IPS DF 19.7 (cell line): ENCODE measurements at regions not wholly inside any gene's neighbourhood (a gene's known extent, or its start where the extent isn't known, plus 50 kb on each side); places are given as distances from the start of the nearest gene placed in this dataset.
A peak's percentile ranks its signal among the peaks of the same experiment; 100 is the strongest.
"Not testable (repeated sequence)": the region's sequence is repeated elsewhere in the genome, so short reads cannot be mapped to it uniquely, and the experiment has no call there.

ENCODE experiments used
- DNase-seq: peaks from one replicate; pipeline ENCODE4 v3.0.0-alpha.2; 2013; ENCODE audit warnings: low read depth, low spot score

DNA sequence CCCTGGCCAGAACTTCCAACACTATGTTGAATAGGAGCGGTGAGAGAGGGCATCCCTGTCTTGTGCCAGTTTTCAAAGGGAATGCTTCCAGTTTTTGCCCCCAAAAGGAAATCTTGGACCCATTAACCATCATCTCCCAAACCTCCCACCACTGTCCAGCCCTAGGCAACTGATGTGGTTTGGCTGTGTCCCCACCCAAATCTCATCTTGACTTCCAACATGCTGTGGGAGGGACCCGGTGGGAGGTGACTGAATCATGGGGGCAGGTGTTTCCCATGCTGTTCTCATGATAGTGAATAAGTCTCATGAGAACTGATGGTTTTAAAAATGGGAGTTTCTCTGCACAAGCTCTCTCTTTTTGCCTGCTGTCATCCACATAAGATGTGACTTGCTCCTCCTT is 119.1 kb upstream of the RMDN2 start:
- DNase-seq: not testable (repeated sequence)

DNA sequence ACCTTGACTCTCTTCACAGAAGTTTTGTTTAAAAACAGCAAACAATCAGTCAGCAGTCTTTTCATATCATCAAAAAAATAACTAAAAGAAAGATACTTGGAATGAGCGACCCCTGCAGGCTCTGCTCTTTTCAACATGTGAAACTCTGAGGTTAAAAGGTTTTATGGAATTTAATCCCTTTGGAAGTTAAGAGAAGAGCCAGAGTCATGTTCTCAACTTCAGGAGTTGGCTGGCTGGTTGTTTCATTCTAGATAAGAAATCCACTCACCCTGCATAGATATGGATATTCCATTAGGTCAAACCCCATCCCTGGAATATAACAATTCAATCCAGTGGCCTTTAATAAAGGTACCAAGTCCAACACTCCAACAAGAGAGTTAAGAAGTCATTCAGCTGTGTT is 115.6 kb upstream of the RMDN2 start:
- no peak for DNase-seq

DNA sequence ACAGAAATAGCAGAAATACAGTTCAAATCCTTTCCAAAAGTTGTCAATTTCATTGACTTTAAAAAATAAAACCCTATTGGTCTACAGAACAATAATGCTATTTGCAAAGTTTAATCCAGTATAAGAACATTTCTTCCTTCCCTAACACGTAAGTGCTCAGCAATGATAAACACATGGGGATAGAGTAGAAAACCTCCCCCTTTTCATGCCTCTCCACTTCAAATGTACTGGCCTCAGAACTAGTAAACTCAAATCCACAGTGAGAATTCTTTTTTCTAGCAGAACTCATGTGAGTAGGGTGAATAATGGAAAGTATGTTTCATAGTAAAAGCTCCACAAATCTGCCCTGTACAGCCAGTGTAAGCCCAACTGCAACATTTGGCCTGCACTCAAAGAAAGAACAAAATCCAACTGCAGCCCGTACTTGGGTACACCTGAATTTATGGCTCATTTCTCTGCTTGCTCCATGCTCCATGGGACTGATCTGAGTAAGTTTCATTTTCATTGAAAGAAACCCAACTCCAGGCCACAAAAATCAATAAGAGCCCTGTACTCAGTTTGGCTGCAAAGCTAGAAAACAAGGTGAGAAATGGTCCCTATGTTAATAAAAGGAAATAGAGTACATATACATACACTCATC is 115.0 kb upstream of the RMDN2 start:
- DNase-seq: no peak

DNA sequence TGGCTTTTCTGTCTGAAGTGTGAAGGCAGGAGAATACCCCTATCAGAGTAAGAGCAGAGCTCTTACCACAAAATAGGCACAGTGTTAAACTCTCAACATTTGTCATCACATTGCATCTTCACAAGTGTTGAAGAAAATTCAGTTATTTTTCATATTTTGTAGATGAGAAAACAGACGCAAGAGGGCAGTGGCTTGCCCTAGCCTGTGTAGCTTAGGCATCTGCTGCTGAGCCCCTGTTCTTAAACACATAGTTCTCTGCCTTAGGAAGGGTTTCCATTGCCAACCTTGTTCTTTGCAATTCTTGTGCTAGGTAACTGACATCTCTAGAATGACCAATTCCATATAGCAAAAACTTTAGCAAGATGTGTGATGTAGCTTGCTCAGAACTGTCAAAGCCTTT is 112.7 kb upstream of the RMDN2 start:
- no peak for DNase-seq

DNA sequence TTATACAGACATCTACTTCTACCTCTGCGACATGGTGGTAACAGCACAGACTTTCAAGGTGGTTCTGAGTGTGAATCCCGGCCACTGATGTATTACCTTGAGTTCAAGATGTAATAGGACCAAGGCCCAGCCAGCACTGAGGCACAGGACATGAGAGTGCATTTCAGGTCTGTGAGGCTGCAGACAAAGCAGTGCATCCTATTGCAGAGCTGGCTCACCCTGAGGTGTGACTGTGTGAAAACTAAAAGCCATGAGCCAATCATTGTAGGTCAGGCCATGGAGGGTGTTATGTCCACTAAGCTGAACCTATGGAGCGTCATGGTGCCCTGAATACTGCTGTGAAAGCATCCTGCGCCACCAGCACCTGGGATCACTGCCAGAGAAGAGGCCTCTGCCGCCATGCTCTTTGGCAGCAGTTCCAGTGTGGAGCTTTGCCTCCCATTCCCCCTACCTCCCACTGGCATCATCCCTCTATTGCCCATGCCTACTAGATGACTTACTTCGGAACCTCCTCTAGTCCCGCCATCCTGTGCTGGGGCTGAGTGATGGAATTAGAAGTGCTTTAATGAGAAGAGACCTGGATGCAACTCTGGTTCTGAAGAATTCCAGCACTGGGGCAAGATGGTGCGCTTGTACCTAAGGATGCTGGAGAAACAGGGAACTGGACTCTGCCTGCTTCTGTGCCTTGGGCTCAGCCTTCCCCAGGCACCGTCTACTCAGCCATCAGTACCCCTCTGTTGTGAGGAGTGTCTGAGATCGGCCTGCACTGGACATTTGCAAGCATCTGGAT is 112.0 kb upstream of the RMDN2 start:
- DNase-seq: no peak

DNA sequence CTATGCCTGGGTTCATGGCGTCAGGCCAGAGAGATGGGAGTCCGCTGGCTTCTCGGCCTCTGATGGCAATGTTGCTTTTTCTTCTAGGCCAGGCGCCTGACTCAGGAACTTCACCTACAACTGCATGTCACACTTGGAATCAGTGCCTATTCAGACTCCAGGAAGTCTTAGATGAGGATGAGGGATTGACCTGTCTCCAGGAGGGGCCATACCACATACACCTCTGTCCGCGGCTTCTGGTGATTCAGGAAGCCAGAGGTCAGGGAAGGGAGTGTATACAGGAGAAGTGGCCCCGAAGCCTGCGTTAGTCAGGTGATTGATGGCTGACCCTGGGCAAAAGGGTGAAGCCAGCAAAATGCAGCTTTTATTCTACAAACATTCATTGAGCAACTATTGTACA is 109.1 kb upstream of the RMDN2 start:
- no peak for DNase-seq

DNA sequence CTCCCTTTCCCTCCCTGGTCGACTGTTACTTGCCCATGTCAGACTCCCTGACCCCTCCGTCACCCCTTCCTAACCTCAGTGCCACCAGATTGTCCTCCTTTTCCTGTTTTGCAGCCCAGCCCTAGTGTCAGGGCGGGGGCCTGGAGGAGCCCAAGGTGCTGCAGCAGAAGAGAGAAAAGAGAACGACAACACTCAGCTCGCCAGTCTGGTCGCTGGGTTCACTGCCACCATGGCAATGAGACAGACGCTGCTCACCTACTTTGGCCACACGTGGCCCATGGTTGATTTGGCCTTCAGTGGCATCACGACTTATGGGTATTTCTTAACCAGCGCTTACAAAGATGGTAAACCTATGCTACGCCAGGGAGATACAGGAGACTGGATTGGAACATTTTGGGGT is 108.4 kb upstream of the RMDN2 start:
- DNase-seq: no peak

DNA sequence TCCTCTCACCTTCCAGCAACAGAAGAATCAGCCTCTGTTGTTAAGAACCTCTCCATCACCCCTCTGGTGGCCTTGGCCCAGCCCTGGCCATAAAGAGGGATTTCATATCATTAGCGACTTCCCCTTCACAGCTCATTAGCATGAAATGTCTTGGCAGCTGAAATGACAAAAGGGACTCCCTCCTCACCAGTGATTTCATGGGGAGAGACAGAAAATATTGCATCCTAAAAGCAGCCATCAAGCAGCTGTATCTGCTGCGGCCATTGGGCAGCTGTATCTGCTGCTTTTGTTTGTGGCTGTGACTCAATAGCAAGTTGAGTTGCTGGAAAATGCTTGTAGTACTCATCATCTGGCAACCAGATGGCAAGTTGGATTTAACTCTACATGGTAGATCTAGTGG is 105.9 kb upstream of the RMDN2 start:
- DNase-seq: no peak

DNA sequence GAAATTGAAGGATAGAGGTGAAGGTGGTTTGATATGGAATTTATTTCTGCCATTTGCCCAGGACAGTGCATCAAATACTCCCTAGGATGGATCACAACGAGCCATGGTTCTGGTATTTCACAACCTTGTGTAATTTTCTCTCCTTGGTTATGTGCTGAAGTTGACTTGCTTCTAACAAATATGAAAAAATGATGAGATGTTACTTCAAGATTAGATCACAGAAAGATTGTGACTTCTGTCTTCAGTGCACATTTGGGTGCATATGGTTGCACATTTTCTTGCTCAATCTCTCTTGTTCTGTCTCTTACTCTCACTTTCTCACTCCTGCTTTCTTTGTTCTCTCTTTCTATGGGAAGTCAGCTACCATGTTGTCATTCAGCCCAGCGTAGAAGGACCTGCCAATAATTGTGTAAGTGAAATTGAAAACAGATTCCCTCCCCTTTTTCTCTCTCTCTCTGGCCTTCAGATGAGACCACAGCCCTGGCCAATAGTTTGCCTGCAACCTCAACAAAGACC is 104.6 kb upstream of the RMDN2 start:
- no peak for DNase-seq

DNA sequence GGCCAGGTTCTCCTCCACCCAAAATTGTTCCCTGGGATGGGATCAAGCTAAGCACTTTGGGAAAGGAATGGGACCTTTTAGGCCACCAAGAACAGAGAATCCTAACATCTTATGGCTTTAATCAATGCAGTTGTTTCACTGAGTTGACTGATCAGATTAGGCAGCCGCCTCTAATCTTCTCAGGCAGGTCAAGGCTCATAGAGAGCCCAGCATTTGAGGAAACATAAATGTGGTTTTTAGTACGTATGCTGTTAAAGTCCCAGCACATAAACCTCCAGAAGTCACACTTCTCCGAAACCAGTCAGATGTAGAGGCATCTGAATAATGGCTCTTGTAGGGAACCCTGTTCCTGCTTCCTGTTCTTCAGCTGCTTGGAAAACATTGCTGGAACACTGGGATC is 99.5 kb upstream of the RMDN2 start:
- no peak for DNase-seq

DNA sequence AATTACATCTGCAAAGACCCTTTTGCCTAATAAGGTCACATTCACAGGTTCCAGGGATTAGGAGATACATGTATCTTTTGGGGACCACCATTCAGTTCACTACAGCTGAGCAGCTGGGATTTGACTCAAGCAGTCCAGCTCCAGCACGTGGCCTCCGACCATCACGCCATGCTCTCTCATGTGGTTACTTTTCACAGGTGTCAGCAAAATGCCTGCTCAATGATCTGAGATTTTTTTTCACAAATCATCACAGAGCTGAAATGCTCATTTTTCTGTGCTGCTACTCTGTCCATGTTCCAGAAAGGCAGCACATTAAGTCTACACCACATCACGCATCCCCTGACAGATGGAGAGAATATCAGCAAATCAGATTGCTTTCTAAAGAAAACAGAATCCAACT is 98.5 kb upstream of the RMDN2 start:
- no peak for DNase-seq

DNA sequence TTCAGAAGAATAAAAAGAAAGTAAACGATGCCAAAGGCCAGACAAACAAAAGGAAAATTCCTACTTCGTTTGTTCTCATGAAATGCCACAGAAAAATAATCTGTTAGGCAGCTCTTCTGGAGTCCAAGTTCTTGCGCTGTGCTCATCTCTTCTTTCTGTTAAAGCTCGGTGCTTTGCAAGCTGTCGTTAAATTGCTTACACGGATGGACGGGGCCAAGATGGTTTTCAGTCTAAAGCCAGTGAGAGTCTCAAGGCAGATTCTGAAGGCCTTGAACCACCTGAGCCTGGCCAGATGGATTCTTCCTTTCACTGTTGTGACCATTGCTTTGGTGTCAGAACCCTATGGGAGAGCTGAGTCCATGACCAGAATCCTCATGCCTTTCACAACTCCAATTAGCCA is 97.6 kb upstream of the RMDN2 start:
- DNase-seq: no peak

DNA sequence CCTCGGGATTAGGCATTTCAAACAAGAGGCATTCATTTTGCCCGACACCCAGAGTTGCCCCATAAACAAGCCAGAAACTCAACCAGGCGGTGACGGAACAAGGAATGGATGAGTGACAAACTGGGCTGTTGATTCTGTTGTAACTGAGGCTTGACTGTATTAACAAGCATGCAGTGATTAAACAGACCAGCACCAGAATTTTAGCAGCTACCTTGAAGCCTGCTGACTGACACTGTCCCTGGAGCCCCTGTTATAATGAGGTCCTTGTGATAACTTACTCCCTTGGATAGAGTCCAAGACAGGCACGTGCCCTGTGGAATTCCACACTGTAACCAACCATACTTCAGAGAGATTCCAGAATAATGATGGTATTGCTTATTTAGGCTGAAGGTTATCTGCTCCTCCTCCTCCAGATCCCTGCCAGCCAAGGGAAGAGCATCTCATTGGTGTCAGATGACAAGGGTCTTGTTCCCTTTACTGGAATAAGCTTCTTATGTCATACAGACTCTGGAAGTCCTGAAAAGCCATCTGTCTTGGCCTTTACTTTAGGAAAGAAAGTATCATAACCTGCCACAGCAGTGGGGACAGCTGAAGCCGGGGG is 97.1 kb upstream of the RMDN2 start:
- DNase-seq: no peak

DNA sequence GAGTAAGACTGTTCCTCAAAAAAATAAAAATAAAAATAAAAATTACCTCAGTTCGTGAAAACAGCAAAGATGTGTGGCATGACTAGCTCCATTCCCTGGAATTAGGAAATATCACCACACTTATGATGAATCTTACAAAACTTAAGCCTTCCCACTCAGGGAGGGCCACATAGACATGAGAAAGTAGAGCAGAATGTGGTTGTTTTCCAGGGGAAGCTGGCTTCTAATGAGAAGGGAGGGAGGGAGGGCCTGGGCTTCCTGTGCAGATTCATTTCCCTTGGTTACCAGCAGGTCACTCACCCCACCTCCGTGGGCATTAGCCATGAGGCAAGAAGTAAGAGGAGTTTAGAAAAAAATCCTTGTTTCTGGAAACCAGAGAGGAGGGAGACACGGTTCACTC is 95.9 kb upstream of the RMDN2 start:
- no peak for DNase-seq

DNA sequence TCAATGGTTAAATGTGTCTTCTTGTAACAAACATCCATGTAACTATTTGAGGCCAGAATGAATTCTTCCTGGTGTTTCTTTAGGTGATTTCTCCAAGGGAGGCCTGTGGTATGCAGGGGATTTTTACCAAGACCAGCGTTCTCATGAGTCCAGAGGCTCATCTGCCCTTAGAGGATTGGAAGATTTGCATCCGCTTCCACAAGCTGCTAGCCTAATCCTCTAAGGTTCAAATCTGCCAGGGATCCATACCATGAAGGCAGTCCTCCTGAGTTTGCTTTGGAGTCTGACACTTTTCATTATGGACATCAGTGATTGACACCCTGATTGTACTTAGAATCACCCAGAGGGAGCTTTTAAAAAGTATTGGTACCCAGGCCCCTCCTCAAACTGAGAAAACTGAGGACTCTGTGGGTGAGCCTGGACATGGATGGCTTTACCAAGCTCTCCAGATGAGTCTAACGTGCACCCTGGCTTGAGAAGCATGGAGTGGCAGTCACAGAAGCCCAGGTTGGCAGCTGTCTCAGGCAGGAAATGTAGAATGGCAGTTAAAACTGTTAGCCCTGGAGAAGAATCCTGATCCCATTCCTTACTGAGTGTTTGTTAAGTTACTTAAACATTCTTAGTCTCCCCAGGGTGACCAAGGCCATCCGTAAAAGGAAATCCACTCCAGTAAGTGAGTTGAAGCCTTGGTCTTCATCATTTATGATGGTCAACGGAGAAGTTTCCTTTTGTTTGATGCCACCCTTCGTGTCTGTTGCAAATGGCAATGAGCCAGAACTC is 95.3 kb upstream of the RMDN2 start:
- no peak for DNase-seq

DNA sequence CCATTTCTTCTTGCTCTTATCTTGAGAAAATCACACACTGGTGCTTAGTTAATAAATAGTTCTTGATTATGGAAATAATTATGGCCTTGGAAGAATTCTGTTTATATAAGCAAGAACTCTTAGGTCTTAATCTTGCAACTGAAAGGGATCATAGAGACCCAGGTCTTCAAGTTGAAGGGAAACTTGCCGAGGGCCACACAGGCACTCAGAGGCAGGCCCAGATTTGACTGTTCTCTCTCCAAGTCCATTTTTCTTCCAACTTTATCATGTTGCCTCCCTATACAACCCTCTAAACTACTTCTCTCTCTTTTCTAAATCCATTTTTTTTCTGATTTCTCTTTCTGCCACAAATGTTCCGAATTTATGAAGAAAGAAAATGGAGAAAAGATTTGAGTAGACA is 94.5 kb upstream of the RMDN2 start:
- DNase-seq: no peak

DNA sequence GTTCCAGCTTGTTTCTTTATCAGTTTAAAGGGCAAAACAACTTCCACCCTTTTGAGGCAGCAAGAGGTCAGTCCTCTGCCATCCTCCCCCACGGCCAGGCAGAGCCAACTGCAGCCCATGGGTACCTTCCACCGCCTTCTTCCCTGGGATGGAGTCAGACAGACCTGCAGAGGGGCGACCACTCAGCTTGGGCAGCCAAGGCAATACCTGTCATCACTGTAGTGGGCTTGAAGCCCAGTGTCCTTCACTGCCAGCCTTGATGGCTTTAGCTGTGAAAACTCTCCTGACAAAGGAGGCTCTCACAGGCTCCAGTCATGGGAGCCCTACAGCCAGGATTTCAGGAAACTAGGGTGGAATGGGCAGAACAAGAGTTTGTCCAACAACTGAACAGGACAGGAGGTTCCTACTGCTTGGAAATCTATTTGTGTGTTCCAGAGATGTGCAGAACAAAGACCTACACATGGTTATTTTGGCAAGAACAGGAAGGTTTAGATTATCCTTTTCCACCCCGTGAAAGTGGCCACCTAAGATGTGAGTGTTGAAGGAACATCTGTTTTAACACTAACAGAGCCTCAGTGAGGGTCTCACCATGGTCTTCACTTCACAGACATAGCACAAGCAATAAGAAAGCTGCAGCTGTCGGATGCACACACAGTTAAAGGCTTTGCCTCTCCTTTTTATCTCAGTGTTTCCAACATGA is 93.9 kb upstream of the RMDN2 start:
- no peak for DNase-seq

DNA sequence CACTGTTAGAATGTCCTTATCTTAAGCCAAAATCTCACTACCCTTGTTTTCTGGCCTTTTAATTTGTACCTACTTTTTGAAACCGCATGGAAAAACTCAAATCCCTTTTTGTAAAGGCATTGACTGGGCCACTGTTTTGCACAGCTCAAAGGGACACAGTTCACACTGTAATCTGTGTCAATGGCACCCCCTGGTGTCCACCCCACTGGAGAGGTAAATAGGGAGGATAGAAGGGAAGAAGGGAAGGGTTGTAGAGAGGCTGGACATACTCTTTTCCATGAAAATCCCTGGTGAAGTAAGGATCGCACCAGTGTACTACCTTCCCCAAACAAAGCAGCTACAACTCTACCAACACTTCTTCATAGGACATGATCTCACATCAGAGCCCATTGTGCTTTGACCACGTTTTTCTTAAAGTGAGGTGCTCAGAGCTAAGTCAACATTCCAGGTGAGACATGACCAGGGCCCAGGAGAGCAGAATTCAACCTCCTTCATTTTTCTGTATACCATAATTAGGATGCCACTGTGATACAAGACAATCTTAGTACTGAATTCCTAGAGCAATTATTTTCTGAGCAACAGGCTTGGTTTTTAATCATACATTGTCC is 92.4 kb upstream of the RMDN2 start:
- DNase-seq: peak; percentile 61

DNA sequence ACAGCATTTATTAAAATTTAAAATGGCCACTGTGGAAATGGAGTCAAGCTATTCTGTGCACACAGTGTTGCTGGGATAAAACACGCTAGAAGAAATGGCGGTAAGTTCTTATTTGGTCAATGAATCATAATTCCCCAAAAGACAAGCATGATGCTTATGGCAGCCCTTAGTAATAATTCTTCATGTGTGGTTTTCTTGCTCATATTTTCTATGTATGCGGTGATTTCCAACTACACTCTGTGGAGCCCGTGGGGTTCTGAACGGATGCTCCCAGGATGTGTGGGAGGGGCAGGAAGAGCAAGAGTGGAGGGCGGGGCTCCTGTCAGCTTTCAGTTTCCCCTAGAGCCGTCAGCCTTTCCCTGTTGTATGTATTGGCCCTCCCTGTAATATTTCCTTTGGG is 91.7 kb upstream of the RMDN2 start:
- no peak for DNase-seq

DNA sequence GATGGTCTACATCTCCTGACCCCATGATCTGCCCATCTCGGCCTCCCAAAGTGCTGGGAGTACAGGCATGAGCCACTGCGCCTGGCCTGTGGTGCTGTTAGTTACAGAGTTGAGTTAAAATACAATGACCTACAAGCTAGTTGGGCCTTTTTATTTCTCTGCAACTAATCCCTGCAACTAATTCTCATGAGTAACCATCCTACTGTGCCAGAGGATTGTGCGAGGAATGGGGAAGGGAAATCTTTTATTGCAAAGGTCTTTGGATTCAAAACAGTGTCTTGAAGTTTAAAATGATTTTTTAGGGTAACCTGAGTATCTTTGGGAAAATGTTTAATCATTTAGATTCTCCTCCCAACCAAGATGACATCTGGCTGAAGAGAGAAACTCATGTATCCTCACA is 88.8 kb upstream of the RMDN2 start:
- no peak for DNase-seq

DNA sequence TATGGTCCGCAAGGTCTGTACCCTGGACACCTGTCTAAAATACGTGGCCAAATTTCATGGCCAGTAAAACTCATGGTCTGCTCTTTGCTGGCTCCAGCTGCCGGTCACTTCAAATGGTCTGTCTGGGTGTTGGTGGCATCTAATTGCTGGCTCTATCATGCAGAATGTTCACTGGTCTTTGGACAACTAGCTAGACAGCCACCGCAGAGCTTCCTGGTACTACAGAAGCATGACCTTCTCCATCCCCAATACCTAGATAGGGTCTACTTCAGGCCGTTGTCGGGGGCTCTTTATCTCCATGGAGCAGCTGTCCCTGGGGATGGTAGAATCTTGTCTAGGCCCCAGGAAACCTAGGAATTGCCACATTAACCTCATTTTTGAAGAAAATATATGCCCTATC is 88.4 kb upstream of the RMDN2 start:
- DNase-seq: no peak
